DMS153 treated with DMSO at 0.1 percent for 48 hours (cell line): ENCODE measurements at regions not wholly inside any gene's neighbourhood (a gene's known extent, or its start where the extent isn't known, plus 50 kb on each side); places are given as distances from the start of the nearest gene placed in this dataset.
"Not testable (repeated sequence)": the region's sequence is repeated elsewhere in the genome, so short reads cannot be mapped to it uniquely, and the experiment has no call there.

Experiments
- DNase-seq: peaks from one replicate; lab custom pipeline; 2025; ENCODE audit not compliant: unreplicated experiment; lab: John Stamatoyannopoulos, UW

GRCh38 chr3:175988401-175988800 lies 1129.3 kb downstream of the NAALADL2 start:
- no peak for DNase-seq

DNA sequence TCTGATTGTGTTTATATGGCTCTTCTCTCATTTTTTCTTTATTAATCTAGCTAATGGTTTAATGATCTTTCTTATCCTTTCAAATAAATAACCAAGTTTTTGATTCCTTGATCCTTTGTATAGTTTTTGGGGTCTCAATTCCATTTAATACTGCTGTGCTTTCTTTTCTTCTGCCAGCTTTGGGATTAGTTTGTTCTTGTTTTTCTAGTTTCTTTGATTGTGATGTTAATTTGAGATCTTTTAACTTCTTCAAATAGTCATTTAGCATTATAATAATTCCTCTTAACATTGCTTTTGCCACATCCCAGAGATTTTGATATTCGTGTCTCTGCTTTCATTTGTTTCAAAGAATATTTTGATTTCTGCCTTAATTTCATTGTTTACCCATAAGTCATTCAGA lies 1126.6 kb downstream of the NAALADL2 start:
- no peak for DNase-seq

- no peak for DNase-seq
These were observed 1124.2 kb downstream of the NAALADL2 start for GRCh38 chr3:175983379-175983778.

GRCh38 chr3:175980486-175981090 lies 1121.5 kb downstream of the NAALADL2 start:
- DNase-seq, result no peak

- DNase-seq, result no peak
These were observed 1119.0 kb downstream of the NAALADL2 start for GRCh38 chr3:175977968-175978752.

- no peak for DNase-seq
These were observed 1110.3 kb downstream of the NAALADL2 start for GRCh38 chr3:175969456-175969855.

DNA sequence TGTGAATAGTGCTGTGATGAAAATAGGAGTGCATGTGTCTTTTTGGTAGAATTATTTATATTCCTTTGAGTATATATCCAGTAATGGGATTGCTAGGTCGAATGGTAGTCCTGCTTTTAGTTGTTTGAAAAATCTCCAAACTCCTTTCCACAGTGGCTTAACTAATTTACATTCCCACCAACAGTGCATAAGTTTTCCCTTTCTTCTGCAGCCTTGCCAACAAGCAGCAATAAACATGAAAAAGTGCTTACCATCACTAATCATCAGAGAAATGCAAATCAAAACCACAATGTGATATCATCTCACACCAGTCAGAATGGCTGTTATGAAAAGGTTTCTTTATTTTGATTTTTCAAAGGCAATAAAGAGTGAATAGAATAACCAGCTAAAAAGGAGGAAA lies 1105.9 kb downstream of the NAALADL2 start:
- no peak for DNase-seq

- DNase-seq, result no peak
These were observed 1098.3 kb downstream of the NAALADL2 start for GRCh38 chr3:175957427-175957826.

DNA sequence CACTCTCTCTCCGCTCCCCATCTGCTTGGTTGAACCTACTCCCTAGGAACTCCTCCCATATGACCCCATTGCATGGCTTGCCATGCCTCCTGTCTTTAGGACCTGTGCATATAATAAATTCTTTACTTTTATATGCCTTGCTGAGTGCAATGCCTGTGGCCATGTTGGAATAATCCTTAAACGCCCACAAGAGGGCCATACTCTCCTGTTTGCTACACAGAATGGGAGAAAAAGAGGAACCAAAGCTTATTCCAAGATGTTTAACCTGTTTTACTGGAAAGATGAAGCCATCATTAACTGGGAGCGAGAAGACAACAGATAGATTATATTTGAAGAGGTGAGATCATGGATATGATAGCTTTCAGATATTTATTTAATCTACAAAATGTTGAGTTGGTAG lies 1097.8 kb downstream of the NAALADL2 start:
- DNase-seq, result no peak

DNA sequence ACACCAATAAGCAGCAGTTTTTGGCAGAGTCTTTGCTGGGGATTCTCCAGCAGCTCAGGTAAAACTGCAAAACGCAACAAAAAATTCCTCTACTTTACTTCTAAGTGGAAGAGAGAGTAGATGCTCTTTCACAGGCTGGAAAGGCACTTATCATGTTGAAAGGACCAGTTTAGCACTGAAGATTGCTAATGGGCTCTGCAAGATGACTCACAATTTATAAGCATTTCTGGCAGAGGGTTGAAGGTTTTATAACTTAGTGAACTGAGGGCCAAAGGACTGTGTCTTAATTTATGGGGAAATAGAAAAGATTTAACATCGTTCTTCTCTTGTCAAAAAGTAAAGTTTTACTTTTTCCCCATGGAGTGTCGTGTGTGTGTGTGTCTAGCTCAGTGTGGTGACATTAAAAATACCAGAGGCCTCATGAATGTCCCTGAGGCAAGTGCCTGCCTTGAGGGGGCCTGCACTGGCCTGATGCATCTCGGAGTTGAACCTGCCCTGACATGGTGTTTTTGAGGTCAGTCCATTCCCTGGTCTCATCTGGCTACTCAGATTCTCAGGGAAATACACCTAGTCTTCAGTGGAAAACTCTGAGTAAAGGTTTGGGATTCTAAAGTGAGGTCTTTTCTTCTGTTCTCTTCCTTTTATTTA lies 1092.0 kb downstream of the NAALADL2 start:
- no peak for DNase-seq

DNA sequence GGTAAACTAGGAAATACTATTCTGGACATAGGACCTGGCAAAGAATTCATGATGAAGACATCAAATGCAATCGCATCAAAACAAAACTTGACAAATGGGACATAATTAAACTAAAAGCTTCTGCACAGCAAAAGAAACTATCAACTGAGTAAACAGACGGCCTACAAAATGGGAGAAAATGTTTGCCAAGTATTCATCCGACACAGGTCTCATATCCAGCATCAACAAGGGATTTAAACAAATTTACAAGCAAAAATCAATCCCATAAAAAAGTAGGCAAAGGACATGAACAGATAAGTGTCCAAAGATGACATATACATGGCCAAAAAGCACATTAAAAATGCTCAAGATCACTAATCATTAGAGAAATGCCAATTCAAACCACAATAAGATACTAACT lies 1088.9 kb downstream of the NAALADL2 start:
- DNase-seq, result peak; percentile 100

DNA sequence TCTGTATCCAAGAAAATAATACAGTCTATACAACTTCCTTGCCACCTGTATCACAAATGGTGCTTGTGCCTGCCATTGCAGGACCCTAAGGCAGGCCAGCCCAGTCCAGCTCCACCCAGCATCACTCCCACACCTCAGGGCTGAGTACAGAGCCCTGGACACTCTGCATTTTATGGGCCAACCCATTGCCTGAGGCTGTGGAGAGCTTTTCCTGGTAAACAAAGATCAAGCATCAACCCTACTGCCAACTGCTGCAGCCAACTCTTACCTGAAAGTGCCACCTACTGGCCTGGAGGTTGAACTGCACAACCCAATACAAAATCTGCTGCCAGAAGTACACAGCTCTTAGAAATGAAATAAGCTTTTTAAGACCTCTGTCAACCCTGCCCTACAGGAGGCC lies 1082.2 kb downstream of the NAALADL2 start:
- no peak for DNase-seq

DNA sequence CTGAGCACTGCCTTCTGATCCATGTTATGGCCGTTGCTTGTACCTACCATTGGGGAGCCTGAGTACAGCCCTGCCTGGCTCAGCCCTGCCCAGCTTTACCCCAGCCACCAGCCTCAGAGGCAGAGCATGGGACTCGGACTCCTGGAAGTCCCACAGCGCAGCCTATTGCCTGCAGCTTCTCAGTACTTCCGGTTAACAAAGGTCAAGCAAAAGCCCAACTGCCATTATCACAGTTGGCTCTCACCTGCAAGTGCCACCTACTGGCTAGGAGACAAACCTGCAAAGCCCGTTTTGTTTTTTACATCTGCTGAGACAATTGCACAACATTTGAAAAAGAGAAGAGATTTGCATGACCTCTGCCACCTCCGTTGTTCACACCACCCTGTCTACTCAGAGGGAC lies 1081.7 kb downstream of the NAALADL2 start:
- no peak for DNase-seq

- no peak for DNase-seq
These were observed 1081.1 kb downstream of the NAALADL2 start for GRCh38 chr3:175940243-175940642.

- DNase-seq, result not testable (repeated sequence)
These were observed 1078.2 kb downstream of the NAALADL2 start for GRCh38 chr3:175937367-175937766.

DNA sequence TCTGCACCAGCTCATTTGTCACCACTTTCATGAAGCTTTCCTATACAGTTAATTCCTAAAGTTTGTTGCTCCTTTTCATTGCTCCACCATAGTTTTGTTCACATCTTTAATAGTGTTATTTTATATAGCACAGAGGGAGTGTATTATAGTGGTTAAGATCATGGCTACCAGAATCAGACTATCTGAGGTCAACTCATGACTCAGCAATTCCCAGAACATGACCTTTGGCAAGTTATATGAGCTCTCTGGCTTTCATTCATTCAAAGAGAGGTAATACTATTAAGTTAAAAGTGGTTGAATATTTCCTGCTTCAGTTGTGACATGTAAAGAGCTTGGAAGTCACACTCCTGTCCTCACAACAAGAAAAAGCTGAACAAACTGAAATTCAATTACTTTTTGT lies 1073.5 kb downstream of the NAALADL2 start:
- no peak for DNase-seq

GRCh38 chr3:175919133-175919532 lies 1060.0 kb downstream of the NAALADL2 start:
- no peak for DNase-seq

GRCh38 chr3:175916191-175916934 lies 1057.2 kb downstream of the NAALADL2 start:
- no peak for DNase-seq

DNA sequence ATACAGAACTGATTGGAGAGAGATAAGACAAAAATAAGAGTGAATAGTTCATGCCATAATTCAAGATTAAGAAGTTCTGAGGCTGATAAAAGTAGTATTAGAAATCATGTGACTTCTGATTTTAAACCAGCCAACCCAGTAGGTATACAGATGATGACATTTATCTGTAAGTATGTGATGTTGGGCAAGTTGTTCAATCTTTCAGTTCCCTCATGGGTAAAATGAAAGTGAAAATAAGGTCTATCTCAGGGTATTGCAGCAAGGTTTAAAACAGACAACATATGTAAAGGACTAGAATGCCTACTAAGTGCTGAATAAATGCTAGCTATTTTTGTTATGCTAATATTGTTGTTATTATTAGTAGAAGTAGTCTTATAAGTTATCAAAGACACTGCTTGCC lies 1055.7 kb downstream of the NAALADL2 start:
- no peak for DNase-seq

DNA sequence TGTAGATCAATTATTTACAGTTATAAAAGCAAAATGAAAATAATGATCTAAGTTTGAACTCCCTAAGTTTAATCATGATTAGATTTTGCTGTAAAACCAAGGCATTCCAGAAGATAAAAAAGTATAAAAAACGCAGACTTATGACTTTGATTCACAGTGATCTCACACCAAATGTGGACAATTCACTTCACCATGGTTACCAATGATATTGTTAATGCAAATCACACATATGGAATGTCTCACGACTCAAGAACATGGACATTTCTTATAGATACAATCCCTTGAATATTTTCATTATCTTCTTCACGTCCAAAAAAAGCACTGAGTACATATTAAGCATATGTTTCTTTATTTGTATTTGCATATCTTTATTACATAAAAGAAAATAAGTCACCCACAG lies 1054.2 kb downstream of the NAALADL2 start:
- DNase-seq, result no peak

GRCh38 chr3:175911937-175912336 lies 1052.8 kb downstream of the NAALADL2 start:
- DNase-seq, result no peak

- DNase-seq, result no peak
These were observed 1043.1 kb downstream of the NAALADL2 start for GRCh38 chr3:175902226-175902625.
